HG02970 (cell line): ENCODE measurements at regions not wholly inside any gene's neighbourhood (a gene's known extent, or its start where the extent isn't known, plus 50 kb on each side); places are given as distances from the start of the nearest gene placed in this dataset.
"Not testable (repeated sequence)": the region's sequence is repeated elsewhere in the genome, so short reads cannot be mapped to it uniquely, and the experiment has no call there.

Experiments used
- ATAC-seq: cut with Tn5 transposase; IDR thresholded peaks from one replicate; pipeline ENCODE4 v1.9.1; 2021; ENCODE audit warnings: mild to moderate bottlenecking, moderate library complexity, moderate number of reproducible peaks; ENCODE audit not compliant: unreplicated experiment, low FRiP score

DNA sequence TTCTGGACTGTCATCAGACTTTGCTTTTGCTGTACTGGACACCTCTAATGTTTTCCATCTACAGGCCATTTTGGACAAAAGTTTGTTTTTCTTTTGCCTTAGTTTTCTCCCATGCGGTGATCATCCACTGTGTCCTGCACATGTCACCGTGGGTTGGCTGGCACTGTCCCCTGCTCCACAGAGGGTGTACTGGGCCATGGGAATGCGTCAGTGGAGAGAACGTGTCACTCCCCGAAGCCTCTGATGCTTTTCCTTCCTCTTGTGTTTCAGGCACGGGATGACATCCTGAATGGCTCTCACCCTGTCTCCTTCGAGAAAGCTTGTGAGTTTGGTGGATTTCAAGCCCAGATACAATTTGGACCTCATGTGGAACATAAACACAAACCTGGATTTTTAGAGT, 385.0 kb upstream of the TPM1 start:
- not testable (repeated sequence) for ATAC-seq

- no peak for ATAC-seq
Measured at GRCh38 chr15:62658498-62658897, 384.0 kb upstream of the TPM1 start.

- ATAC-seq: no peak
Measured at GRCh38 chr15:62663547-62663946, 379.0 kb upstream of the TPM1 start.

DNA sequence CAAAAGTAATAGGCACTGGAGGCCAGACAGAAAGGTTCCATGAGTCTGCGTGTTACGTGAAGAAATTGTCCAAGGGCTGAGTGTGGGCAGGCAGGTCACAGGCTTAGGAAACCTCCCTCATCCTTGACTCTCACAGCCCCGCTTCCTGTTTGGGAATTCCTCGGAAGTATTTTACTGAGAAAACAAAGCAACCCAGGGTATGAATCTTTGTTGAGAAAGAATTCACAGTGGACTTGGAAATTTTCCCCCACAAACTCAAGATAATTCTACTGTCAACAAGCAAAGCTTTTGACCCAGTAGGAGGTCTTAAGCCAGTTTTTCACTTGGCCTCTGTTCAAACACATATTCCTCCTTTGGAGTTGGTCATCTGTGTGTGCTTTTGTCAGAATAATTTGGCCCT, 377.1 kb upstream of the TPM1 start:
- no peak for ATAC-seq

- no peak for ATAC-seq
Measured at GRCh38 chr15:62666046-62666445, 376.5 kb upstream of the TPM1 start.

- ATAC-seq: no peak
Measured at GRCh38 chr15:62672268-62672667, 370.3 kb upstream of the TPM1 start.

GRCh38 chr15:62676891-62677290, 365.7 kb upstream of the TPM1 start:
- ATAC-seq: no peak

DNA sequence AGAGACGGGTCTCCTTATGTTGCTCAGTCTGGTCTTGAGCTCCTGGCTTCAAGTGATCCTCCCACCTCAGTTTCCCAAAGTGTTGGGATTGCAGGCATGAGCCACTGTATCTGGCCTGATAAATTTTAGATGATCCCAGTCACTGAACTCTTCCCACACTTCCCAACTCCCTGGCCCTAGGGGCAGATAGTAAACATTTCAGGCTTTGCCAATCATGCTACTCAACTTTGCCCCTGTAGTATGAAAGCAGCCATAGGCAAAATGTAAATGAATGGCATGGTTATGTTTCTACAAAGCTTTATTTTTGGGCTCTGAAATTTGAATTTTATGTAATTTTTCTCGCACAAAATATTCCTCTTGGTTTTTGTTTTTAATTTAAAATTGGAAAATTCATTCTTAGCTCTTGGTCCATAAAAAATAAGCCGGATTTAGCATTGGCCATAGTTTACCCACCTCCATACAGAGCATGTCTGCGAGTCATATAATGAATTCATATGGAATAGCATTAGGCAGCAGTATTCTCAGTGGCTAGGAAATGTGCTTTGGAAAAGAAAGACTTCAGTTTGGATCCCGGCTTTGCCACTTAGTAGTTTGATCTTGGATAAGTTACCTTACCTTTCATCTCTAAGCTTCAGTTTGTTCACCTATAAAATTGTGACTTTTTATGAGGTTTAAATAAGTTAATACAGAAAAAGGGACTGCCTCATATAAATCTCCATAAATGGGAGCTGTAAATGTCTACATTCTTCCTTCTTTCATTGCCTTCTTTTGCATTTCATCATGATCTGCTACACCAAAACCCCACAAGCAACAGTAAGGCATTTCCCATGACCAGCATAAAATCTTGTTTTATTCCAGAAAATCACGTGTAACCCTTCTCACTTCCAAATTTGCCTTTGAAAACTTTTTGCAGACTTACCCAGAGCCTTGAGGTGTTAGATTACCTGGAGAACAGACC, 360.3 kb upstream of the TPM1 start:
- ATAC-seq: no peak

GRCh38 chr15:62683192-62683591, 359.4 kb upstream of the TPM1 start:
- not testable (repeated sequence) for ATAC-seq

DNA sequence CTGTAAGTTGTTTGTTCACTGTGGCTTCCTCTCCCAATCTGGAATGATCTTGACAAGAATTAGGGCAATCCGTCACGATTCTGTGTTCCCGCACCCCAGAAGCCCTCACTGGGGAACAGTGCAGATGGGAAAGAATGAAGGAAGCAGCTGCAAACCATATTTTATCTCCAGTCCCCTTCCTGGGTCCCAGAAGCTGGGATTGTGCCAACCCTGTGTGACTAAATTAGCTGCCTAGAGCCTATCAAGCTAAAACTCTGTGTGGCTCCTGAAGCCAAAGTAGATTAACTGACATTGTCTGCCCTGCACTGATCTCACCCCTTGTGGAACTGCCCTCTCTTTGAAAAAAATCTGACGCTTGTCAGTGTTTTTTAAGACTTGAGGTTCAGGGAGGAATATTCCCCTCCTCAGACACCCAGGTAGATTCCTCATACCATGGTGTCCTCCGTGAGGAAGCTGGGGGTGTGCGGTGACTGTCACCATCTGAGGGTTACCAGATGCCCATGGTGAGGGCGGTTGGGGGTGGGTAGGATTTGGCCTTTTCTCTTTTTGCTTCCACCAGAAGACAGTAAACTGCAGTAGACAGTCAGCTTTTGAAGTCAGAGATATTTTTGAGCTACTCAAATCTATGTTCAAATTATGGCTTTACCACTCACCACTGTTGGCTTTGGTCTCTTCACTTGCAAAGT, 358.3 kb upstream of the TPM1 start:
- ATAC-seq: no peak

- ATAC-seq: no peak
Measured at GRCh38 chr15:62691008-62691407, 351.5 kb upstream of the TPM1 start.

- ATAC-seq: no peak
Measured at GRCh38 chr15:62697636-62698035, 344.9 kb upstream of the TPM1 start.

DNA sequence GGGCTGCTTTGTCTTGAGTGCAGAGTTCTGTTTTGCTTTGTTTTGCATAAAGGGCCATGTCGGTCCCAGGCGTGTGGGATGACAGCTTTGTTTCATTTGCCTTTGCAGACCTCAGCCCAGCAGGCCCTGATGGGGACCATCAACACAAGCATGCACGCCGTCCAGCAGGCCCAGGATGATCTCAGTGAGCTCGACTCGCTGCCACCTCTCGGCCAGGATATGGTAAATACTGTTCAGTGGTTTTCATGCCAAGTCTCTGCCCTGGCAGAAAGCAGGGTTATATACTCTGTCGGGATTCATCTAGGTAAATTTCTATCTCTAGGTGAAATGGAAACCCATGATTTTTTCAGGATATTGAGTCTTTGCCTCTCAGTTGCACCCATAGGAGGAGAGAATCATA, 343.9 kb upstream of the TPM1 start:
- ATAC-seq: no peak

DNA sequence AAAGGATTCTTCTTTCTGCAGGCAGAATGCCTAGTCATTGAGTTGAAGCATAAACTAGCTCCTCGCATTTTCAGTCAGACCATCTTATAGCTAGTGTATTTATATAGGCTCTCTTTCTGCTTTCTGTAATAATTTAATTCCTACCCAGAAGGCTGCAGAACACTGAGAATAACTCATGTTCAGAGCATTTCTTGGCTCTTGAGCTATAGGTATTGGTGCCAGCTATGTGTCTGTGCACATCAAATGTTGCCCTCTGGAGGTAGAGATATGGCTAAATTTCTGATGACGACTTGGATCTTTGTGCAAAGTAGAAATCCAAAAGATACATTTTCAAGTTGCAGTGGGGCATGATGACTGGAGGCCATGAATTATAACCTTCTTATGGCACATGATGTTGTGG, 336.2 kb upstream of the TPM1 start:
- no peak for ATAC-seq

- no peak for ATAC-seq
Measured at GRCh38 chr15:62708470-62708869, 334.1 kb upstream of the TPM1 start.

DNA sequence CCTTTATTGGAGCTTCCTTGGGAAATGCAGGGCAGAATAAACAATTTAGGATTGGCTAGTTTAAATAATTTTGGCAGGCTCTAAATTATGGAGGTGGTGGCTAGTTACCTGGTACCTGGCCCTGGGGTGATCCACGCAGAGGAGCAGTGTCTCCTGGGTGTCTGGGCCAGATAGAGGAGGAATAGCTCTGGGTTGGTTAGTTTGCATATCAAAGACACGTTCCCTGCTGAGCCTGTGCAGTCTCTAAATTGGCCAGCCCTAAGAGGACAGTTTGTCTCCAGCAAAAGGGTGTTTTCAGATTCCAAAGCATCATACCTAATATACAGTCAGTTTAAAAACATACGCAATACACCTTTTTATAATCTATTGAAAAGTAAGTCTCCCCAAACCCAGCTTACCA, 333.3 kb upstream of the TPM1 start:
- ATAC-seq: no peak

DNA sequence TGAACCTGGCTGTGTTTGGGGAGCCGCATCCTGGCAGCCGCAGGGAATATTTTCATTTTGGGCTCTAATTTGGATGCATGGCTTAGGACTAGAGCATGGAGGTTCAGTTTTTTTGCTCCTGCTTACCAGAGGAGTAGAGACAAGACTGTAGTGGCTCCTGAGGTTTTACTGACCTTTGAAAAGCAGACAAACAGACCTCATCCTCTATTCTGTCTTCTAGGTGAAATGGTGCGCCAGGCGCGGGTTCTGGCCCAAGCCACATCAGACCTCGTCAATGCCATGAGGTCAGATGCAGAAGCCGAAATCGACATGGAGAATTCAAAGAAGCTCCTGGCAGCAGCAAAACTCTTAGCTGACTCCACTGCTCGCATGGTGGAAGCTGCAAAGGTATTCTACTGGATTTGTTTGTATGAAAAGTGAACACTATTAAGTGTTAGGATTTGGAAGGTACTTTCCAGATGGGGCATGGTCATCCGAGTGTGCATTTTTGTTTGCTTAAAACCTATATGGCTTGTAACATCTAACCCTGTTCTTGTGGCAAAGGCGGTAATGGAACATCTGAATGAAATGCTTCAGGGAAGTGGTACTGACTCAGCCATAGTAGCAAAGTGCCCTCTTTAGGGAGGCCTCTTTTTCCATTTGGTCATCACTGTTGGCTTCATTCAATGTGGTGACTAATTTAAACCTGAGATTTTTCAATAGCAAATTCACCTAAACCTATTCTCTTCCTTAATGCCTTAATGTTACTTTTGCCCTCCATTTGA, 330.7 kb upstream of the TPM1 start:
- no peak for ATAC-seq

DNA sequence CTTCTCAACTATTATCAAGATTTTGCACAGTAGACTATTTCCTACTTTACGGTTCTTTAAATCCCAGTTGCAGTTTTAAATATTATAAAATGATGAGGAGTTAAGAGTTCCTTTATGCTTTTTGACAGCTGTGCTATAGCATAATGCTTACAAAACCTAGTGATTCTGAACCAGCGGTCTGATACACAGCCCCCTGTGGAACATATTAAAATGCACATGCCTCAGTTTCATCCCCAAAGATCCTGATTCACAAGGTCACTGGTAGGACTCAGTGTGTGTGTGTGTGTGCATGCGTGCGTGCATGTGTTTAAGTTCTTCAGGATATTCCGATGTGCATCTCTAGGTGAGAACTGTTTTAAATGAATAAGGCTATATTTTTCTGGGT, 330.1 kb upstream of the TPM1 start:
- no peak for ATAC-seq

GRCh38 chr15:62715946-62716345, 326.6 kb upstream of the TPM1 start:
- ATAC-seq: no peak

GRCh38 chr15:62717496-62717895, 325.1 kb upstream of the TPM1 start:
- ATAC-seq: no peak

- no peak for ATAC-seq
Measured at GRCh38 chr15:62719316-62719715, 323.2 kb upstream of the TPM1 start.
